IPS-15b (cell line): ENCODE measurements at regions not wholly inside any gene's neighbourhood (a gene's known extent, or its start where the extent isn't known, plus 50 kb on each side); places are given as distances from the start of the nearest gene placed in this dataset.
"Not testable (repeated sequence)": the region's sequence is repeated elsewhere in the genome, so short reads cannot be mapped to it uniquely, and the experiment has no call there.

Experiments used
- H3K27me3 ChIP-seq: one replicate; pipeline ENCODE4 v1.6.1; 2013; ENCODE audit warnings: low read length; ENCODE audit not compliant: control insufficient read depth, insufficient read depth
- H3K36me3 ChIP-seq: one replicate; pipeline ENCODE4 v1.6.1; 2013; ENCODE audit warnings: low read length; ENCODE audit not compliant: control insufficient read depth, insufficient read depth
- H3K4me1 ChIP-seq: one replicate; pipeline ENCODE4 v1.6.1; 2013; ENCODE audit warnings: mild to moderate bottlenecking, low read length; ENCODE audit not compliant: control insufficient read depth, insufficient read depth
- H3K4me3 ChIP-seq: one replicate; pipeline ENCODE4 v1.5.1; 2013; ENCODE audit warnings: low read depth, low read length
- H3K9ac ChIP-seq: one replicate; pipeline ENCODE4 v1.6.1; 2013; ENCODE audit warnings: low read depth, mild to moderate bottlenecking, low read length
- H3K9me3 ChIP-seq: one replicate; pipeline ENCODE4 v1.6.1; 2013; ENCODE audit warnings: mild to moderate bottlenecking, low read length; ENCODE audit not compliant: control insufficient read depth, insufficient read depth

DNA sequence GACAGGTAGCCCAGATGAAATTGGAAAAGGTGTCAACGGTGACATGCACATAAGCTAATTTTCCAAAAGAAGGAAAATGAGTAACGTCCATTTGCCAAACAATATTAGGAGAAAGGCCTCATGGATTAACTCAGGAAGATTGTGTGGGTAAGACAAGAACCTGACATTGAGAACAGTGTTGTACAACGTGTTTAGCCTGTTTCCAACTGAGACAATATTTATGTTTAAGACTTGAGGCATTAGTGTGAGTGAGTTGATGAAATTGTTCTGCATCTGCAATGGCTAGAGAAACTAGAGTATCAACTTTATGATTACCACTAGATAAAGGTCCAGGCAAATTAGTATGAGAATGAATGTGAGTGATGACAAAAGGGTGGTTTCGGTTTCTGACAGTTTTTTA lies 191.3 kb upstream of the RAI14 start:
- no peaks in the 10 kb centered on the region for H3K27me3 ChIP-seq
- H3K9ac ChIP-seq = no peak overlapping the region
- H3K36me3 ChIP-seq = no peaks in the 10 kb centered on the region
- peaks cover 3% of the 10 kb centered on the region for H3K9me3 ChIP-seq
- H3K4me1 ChIP-seq = no peaks in the 10 kb centered on the region
- no peak overlapping the region for H3K4me3 ChIP-seq

GRCh38 chr5:34465301-34465700 lies 190.8 kb upstream of the RAI14 start:
- not testable (repeated sequence) for H3K9ac ChIP-seq, H3K36me3 ChIP-seq

GRCh38 chr5:34466519-34467388 lies 189.4 kb upstream of the RAI14 start:
- H3K4me1 ChIP-seq, H3K36me3 ChIP-seq, H3K4me3 ChIP-seq, H3K9me3 ChIP-seq, H3K27me3 ChIP-seq, H3K9ac ChIP-seq: not testable (repeated sequence)

More at GRCh38 chr5:34465301-34465700, 190.8 kb upstream of the RAI14 start:
- H3K9me3 ChIP-seq, H3K4me1 ChIP-seq, H3K27me3 ChIP-seq, H3K4me3 ChIP-seq: not testable (repeated sequence)

DNA sequence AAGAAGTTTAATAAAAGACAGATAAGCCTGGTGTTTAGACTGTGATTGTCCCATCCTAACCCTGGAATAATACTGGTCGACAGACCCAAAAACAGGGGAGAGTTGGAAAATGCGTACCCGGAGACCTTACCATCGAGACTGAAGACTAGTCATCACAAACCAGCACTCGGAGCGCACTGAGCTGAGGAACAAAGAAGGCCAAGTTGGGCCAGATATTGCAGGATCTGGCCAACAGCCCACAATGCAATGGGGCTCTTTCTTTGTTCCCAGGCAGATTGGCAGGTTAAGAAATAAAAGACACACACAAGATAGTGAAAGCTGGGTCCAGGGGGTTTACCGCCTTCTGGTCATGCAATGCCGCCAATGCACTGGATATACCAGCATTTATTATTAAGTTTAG lies 188.7 kb upstream of the RAI14 start:
- no peaks in the 10 kb centered on the region for H3K36me3 ChIP-seq
- H3K4me3 ChIP-seq = no peak overlapping the region
- H3K9ac ChIP-seq = no peak overlapping the region
- H3K9me3 ChIP-seq = no peaks in the 10 kb centered on the region
- H3K4me1 ChIP-seq = no peaks in the 10 kb centered on the region
- H3K27me3 ChIP-seq = no peaks in the 10 kb centered on the region

GRCh38 chr5:34467984-34468383 lies 188.1 kb upstream of the RAI14 start:
- not testable (repeated sequence) for H3K36me3 ChIP-seq, H3K27me3 ChIP-seq, H3K4me3 ChIP-seq, H3K9ac ChIP-seq, H3K4me1 ChIP-seq, H3K9me3 ChIP-seq

- H3K4me1 ChIP-seq = peaks cover 4% of the 10 kb centered on the region
- H3K4me3 ChIP-seq = no peak overlapping the region
- H3K9ac ChIP-seq = no peak overlapping the region
- H3K27me3 ChIP-seq = no peaks in the 10 kb centered on the region
- no peaks in the 10 kb centered on the region for H3K36me3 ChIP-seq
- H3K9me3 ChIP-seq = no peaks in the 10 kb centered on the region
These were observed 186.2 kb upstream of the RAI14 start for GRCh38 chr5:34469971-34470370.

GRCh38 chr5:34474573-34475021 lies 181.5 kb upstream of the RAI14 start:
- Histone ChIP-seq H3K9ac (peak overlapping the region; percentile 70), H3K27me3 (no peaks in the 10 kb centered on the region)

DNA sequence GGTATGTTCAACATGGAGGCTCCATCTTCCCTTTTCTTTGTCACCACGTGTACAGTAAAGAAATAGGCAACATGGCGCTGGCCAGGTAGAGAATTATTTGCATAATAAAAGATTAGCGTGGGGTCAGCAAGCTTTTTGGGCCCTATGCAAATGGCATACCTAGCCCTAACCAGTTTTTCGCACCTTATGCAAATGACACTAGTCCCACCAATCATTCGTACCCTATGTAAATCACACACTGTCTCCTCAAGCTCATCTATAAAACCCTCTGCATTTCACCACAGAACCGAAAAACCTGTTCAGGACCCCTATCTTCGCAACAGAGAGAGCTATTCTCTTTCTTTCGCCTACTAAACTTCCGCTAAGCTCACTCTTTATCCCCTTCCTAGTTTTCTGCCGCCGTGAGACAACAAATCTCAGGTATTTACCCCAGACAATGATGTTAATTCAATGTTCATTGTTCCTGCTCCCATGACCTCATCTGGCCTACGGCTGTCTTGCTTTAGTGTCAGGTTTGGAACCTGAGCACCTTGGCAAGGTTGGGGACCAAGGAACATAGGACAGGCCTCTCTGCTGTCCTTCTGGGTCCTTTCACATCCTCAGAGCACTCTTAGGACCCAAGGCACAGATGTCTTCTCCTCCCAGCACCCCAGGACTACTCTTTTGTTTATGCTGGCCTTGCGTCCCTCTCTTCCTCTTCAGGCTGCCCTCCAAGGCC lies 180.7 kb upstream of the RAI14 start:
- no peaks in the 10 kb centered on the region for H3K9me3 ChIP-seq
- H3K36me3 ChIP-seq = no peaks in the 10 kb centered on the region
- peak overlapping the region; percentile 70 for H3K9ac ChIP-seq
- peaks cover 14% of the 10 kb centered on the region for H3K4me1 ChIP-seq
- H3K4me3 ChIP-seq = peak overlapping the region; percentile 26
- H3K27me3 ChIP-seq = no peaks in the 10 kb centered on the region

More at GRCh38 chr5:34474573-34475021, 181.5 kb upstream of the RAI14 start:
- Histone ChIP-seq H3K4me1 (peaks cover 14% of the 10 kb centered on the region), H3K4me3 (peak overlapping the region; percentile 5), H3K9me3 (no peaks in the 10 kb centered on the region), H3K36me3 (no peaks in the 10 kb centered on the region)

GRCh38 chr5:34476941-34477565 lies 179.1 kb upstream of the RAI14 start:
- H3K9ac ChIP-seq = no peak overlapping the region
- peaks cover 14% of the 10 kb centered on the region for H3K4me1 ChIP-seq
- no peaks in the 10 kb centered on the region for H3K36me3 ChIP-seq
- no peak overlapping the region for H3K4me3 ChIP-seq
- no peaks in the 10 kb centered on the region for H3K9me3 ChIP-seq
- no peaks in the 10 kb centered on the region for H3K27me3 ChIP-seq

GRCh38 chr5:34480810-34481528 lies 175.2 kb upstream of the RAI14 start:
- Histone ChIP-seq H3K36me3 (peaks cover 4% of the 10 kb centered on the region), H3K27me3 (no peaks in the 10 kb centered on the region), H3K9me3 (no peaks in the 10 kb centered on the region), H3K4me1 (peaks cover 13% of the 10 kb centered on the region), H3K9ac (no peak overlapping the region), H3K4me3 (no peak overlapping the region)

DNA sequence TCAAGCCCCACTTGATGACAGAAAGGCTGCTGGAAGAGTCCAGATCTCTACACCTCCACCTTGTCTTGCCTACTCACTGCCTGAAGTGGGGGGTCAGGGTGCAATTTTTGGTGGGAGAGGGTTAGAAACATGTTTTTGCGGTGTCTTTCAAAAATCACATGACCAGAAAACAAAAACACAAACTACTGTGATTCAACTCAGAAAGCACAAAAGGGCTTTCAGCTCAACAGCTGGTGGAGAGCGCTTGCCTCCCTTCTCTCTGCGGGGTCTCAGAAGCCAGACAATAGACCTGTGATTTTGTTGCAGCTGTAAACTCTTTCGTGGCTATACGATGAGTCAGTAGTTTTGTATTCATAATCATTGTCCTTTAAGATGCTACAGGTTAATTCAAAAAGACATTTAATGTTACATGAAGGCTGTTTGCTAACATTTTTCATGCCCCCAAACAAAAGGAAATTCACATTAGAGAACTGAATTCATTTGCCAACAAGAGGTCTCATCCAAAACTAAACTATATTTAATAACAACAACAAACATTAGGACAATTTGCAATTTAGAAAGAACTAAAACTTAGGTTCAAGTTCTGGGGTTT lies 172.6 kb upstream of the RAI14 start:
- H3K4me1 ChIP-seq = peaks cover 14% of the 10 kb centered on the region
- H3K9me3 ChIP-seq = no peaks in the 10 kb centered on the region
- H3K27me3 ChIP-seq = no peaks in the 10 kb centered on the region
- peaks cover 4% of the 10 kb centered on the region for H3K36me3 ChIP-seq
- no peak overlapping the region for H3K4me3 ChIP-seq
- no peak overlapping the region for H3K9ac ChIP-seq
